ENCODE measurements at regions not wholly inside any gene's neighbourhood (a gene's known extent, or its start where the extent isn't known, plus 50 kb on each side); places are given as distances from the start of the nearest gene placed in this dataset.

DNA sequence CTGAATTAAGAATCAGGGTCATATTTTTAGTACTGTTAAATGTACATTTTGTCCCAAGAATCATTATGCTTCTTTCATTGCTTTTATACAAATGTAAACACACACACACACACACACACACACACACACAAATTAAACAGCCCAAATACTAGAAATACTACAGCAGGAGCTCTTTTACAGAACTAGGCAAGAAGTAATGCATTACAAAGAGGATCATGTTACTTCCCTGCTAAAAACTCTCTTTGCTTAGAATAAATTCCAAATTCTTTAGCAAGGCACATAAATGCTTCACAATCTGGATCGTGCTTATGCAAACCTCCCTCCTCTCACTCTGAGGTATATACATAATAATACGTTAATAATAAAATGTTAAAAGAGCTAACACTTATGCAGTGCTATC is 720.4 kb upstream of the ADGRL4 start (continued):
- TF ChIP-seq, protein P1, sequence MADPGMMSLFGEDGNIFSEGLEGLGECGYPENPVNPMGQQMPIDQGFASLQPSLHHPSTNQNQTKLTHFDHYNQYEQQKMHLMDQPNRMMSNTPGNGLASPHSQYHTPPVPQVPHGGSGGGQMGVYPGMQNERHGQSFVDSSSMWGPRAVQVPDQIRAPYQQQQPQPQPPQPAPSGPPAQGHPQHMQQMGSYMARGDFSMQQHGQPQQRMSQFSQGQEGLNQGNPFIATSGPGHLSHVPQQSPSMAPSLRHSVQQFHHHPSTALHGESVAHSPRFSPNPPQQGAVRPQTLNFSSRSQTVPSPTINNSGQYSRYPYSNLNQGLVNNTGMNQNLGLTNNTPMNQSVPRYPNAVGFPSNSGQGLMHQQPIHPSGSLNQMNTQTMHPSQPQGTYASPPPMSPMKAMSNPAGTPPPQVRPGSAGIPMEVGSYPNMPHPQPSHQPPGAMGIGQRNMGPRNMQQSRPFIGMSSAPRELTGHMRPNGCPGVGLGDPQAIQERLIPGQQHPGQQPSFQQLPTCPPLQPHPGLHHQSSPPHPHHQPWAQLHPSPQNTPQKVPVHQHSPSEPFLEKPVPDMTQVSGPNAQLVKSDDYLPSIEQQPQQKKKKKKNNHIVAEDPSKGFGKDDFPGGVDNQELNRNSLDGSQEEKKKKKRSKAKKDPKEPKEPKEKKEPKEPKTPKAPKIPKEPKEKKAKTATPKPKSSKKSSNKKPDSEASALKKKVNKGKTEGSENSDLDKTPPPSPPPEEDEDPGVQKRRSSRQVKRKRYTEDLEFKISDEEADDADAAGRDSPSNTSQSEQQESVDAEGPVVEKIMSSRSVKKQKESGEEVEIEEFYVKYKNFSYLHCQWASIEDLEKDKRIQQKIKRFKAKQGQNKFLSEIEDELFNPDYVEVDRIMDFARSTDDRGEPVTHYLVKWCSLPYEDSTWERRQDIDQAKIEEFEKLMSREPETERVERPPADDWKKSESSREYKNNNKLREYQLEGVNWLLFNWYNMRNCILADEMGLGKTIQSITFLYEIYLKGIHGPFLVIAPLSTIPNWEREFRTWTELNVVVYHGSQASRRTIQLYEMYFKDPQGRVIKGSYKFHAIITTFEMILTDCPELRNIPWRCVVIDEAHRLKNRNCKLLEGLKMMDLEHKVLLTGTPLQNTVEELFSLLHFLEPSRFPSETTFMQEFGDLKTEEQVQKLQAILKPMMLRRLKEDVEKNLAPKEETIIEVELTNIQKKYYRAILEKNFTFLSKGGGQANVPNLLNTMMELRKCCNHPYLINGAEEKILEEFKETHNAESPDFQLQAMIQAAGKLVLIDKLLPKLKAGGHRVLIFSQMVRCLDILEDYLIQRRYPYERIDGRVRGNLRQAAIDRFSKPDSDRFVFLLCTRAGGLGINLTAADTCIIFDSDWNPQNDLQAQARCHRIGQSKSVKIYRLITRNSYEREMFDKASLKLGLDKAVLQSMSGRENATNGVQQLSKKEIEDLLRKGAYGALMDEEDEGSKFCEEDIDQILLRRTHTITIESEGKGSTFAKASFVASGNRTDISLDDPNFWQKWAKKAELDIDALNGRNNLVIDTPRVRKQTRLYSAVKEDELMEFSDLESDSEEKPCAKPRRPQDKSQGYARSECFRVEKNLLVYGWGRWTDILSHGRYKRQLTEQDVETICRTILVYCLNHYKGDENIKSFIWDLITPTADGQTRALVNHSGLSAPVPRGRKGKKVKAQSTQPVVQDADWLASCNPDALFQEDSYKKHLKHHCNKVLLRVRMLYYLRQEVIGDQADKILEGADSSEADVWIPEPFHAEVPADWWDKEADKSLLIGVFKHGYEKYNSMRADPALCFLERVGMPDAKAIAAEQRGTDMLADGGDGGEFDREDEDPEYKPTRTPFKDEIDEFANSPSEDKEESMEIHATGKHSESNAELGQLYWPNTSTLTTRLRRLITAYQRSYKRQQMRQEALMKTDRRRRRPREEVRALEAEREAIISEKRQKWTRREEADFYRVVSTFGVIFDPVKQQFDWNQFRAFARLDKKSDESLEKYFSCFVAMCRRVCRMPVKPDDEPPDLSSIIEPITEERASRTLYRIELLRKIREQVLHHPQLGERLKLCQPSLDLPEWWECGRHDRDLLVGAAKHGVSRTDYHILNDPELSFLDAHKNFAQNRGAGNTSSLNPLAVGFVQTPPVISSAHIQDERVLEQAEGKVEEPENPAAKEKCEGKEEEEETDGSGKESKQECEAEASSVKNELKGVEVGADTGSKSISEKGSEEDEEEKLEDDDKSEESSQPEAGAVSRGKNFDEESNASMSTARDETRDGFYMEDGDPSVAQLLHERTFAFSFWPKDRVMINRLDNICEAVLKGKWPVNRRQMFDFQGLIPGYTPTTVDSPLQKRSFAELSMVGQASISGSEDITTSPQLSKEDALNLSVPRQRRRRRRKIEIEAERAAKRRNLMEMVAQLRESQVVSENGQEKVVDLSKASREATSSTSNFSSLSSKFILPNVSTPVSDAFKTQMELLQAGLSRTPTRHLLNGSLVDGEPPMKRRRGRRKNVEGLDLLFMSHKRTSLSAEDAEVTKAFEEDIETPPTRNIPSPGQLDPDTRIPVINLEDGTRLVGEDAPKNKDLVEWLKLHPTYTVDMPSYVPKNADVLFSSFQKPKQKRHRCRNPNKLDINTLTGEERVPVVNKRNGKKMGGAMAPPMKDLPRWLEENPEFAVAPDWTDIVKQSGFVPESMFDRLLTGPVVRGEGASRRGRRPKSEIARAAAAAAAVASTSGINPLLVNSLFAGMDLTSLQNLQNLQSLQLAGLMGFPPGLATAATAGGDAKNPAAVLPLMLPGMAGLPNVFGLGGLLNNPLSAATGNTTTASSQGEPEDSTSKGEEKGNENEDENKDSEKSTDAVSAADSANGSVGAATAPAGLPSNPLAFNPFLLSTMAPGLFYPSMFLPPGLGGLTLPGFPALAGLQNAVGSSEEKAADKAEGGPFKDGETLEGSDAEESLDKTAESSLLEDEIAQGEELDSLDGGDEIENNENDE (IDR thresholded peaks at IDR 0.05; ENCODE audit: insufficient replicate concordance, low read length): no peak
- no peak for TF ChIP-seq BCL11A (IDR thresholded peaks at IDR 0.05; ENCODE audit: low read depth in 2 of 2, low read length in 2 of 2)
- no peak for TF ChIP-seq NRF1 (IDR thresholded peaks at IDR 0.05; ENCODE audit: low read depth, low read length)
- no peak for TF ChIP-seq TAF7 (optimal IDR thresholded peaks at IDR 0.05; ENCODE audit: borderline replicate concordance, low read depth, low read length)
- no peak for TF ChIP-seq RFX5 (IDR thresholded peaks at IDR 0.05; ENCODE audit: borderline replicate concordance, low read depth, low read length)
- TF ChIP-seq CBX8 (IDR thresholded peaks at IDR 0.05; ENCODE audit: borderline replicate concordance, low read depth, low read length): no peak
- TF ChIP-seq BACH1 (IDR thresholded peaks at IDR 0.05; ENCODE audit: low read length): no peak
- no peak for TF ChIP-seq SP2 (IDR thresholded peaks at IDR 0.05; ENCODE audit: low read length)
- TF ChIP-seq NANOG (IDR thresholded peaks at IDR 0.05; ENCODE audit: insufficient read depth, low read depth, low read length, poor library complexity, severe bottlenecking): no peak
- no peak for TF ChIP-seq BRCA1 (IDR thresholded peaks at IDR 0.05; ENCODE audit: low read depth, low read length)
- no peak for TF ChIP-seq CREB1 (IDR thresholded peaks at IDR 0.05)
- TF ChIP-seq RXRA (IDR thresholded peaks at IDR 0.05; ENCODE audit: insufficient read depth, low read depth, low read length): no peak
- TF ChIP-seq CBX5 (IDR thresholded peaks at IDR 0.05; ENCODE audit: low read depth, low read length): no peak

All from H1 (cell line).